22Rv1 (cell line): ENCODE measurements at regions not wholly inside any gene's neighbourhood (a gene's known extent, or its start where the extent isn't known, plus 50 kb on each side); places are given as distances from the start of the nearest gene placed in this dataset.

Experiments used
- CTCF ChIP-seq: fragments of 450-650 bp; IDR thresholded peaks from 2 replicates; pipeline ENCODE4 v1.5.1; 2017; ENCODE audit warnings: mild to moderate bottlenecking
- ZFX ChIP-seq: fragments of 450-650 bp; IDR thresholded peaks from 2 replicates; pipeline ENCODE4 v1.6.1; 2017; ENCODE audit warnings: antibody characterized with exemption, borderline replicate concordance

GRCh38 chr17:70405492-70406220 is 236.3 kb downstream of the KCNJ2 start:
- TF ChIP-seq CTCF (no peak), ZFX (no peak)
